ENCODE measurements at regions not wholly inside any gene's neighbourhood (a gene's known extent, or its start where the extent isn't known, plus 50 kb on each side); places are given as distances from the start of the nearest gene placed in this dataset.

GRCh38 chr2:166651991-166652390, 157.9 kb upstream of the SCN7A start (continued):
- TF ChIP-seq NRF1 (conservative IDR thresholded peaks at IDR 0.05; ENCODE audit: low read depth, low read length) (no peak), IKZF1 (conservative IDR thresholded peaks at IDR 0.05) (no peak)
- TF ChIP-seq, protein P1, sequence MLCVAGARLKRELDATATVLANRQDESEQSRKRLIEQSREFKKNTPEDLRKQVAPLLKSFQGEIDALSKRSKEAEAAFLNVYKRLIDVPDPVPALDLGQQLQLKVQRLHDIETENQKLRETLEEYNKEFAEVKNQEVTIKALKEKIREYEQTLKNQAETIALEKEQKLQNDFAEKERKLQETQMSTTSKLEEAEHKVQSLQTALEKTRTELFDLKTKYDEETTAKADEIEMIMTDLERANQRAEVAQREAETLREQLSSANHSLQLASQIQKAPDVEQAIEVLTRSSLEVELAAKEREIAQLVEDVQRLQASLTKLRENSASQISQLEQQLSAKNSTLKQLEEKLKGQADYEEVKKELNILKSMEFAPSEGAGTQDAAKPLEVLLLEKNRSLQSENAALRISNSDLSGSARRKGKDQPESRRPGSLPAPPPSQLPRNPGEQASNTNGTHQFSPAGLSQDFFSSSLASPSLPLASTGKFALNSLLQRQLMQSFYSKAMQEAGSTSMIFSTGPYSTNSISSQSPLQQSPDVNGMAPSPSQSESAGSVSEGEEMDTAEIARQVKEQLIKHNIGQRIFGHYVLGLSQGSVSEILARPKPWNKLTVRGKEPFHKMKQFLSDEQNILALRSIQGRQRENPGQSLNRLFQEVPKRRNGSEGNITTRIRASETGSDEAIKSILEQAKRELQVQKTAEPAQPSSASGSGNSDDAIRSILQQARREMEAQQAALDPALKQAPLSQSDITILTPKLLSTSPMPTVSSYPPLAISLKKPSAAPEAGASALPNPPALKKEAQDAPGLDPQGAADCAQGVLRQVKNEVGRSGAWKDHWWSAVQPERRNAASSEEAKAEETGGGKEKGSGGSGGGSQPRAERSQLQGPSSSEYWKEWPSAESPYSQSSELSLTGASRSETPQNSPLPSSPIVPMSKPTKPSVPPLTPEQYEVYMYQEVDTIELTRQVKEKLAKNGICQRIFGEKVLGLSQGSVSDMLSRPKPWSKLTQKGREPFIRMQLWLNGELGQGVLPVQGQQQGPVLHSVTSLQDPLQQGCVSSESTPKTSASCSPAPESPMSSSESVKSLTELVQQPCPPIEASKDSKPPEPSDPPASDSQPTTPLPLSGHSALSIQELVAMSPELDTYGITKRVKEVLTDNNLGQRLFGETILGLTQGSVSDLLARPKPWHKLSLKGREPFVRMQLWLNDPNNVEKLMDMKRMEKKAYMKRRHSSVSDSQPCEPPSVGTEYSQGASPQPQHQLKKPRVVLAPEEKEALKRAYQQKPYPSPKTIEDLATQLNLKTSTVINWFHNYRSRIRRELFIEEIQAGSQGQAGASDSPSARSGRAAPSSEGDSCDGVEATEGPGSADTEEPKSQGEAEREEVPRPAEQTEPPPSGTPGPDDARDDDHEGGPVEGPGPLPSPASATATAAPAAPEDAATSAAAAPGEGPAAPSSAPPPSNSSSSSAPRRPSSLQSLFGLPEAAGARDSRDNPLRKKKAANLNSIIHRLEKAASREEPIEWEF (IDR thresholded peaks at IDR 0.05; ENCODE audit: insufficient replicate concordance, low read depth, low read length): no peak

DNA sequence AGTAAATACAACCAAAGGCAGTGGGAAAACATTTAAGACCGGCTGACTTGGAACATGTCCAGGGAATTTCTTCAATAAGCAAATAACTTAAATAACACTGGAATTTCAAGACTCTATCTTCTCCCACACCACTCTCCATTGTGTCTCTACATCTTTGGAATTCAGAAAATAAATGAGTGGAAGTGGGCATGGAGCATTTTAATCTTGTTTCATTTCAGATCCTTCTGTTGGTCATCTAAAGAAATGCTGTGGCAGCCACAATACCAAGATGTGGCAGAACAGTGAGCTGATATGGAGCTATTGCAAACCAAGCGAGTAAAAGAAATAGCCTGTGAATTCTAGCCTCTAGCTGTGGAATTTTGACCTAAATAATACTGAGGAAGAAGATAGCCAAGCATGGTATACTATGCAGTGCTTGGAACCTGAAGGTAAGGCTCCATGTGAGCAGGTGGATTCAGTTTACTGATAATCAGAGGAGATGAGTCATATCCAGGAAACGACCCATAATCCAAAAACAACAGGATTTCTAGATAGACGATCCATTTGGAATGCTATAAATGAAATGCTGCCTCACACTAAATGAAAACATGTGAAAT, 157.1 kb upstream of the SCN7A start:
- intact Hi-C loops (cut with micrococcal nuclease; ENCODE audit: unreplicated experiment) (no loop called here), in situ Hi-C loops (cut with MboI) (no loop called here)
- ChIA-PET CTCF (no interaction called here), POLR2A (no interaction called here), SMC1A (ENCODE audit: uncharacterized antibody, unreplicated experiment) (no interaction called here), RAD21 (ENCODE audit: unreplicated experiment) (no interaction called here)
- Histone ChIP-seq H3K79me2 (ENCODE audit: control insufficient read depth, insufficient read depth, low read length) (no peaks in the 10 kb centered on the region), H3K9ac (ENCODE audit: control insufficient read depth, insufficient read depth, low read length) (no peak overlapping the region), H3K4me2 (ENCODE audit: control insufficient read depth, insufficient read depth) (no peak overlapping the region), H3K27ac (ENCODE audit: control insufficient read depth, insufficient read depth) (no peak overlapping the region), H3K4me1 (ENCODE audit: control insufficient read depth, insufficient read depth, low read length) (no peaks in the 10 kb centered on the region), H3K27me3 (replicated peaks in 1 of 2; ENCODE audit: control insufficient read depth in 2 of 2, insufficient read depth in 2 of 2, low read length in 1 of 2) (no peaks in the 10 kb centered on the region), H2AFZ (ENCODE audit: control insufficient read depth, low read depth, low read length) (no peak overlapping the region), H4K20me1 (ENCODE audit: control insufficient read depth, insufficient read depth) (no peaks in the 10 kb centered on the region), H3K4me3 (no peak overlapping the region), H3K36me3 (ENCODE audit: control insufficient read depth in 2 of 2, insufficient read depth in 2 of 2, low read length in 1 of 2) (no peaks in the 10 kb centered on the region), H3K9me3 (replicated peaks; ENCODE audit: control insufficient read depth, insufficient read depth, low read length) (no peaks in the 10 kb centered on the region)
- FAIRE-seq (no peak), DNase-seq (ENCODE audit: low read depth, low spot score) (no peak), ATAC-seq (no peak)
- 13% methylated on average over 4 of the region's 4 CpGs for whole genome bisulfite sequencing (ENCODE audit: insufficient coverage, insufficient replicate concordance, low lambda C conversion rate, missing lambda C conversion rate)
- BruUV-seq (replicated peaks): no TSS peak
- TF ChIP-seq ZNF217 (IDR thresholded peaks at IDR 0.05): no peak
